NCI-H146 treated with DMSO at 0.1 percent for 48 hours (cell line): ENCODE measurements at regions not wholly inside any gene's neighbourhood (a gene's known extent, or its start where the extent isn't known, plus 50 kb on each side); places are given as distances from the start of the nearest gene placed in this dataset.

ENCODE experiments used
- DNase-seq: peaks from one replicate; lab custom pipeline; 2025; ENCODE audit not compliant: unreplicated experiment; lab: John Stamatoyannopoulos, UW

GRCh38 chr17:79505199-79505598, 105.7 kb downstream of the RBFOX3 start:
- no peak for DNase-seq

GRCh38 chr17:79504181-79504605, 106.7 kb downstream of the RBFOX3 start:
- DNase-seq: no peak

GRCh38 chr17:79503126-79503839, 107.6 kb downstream of the RBFOX3 start:
- no peak for DNase-seq

- no peak for DNase-seq
Observed at GRCh38 chr17:79501910-79502309, 108.9 kb downstream of the RBFOX3 start.

GRCh38 chr17:79500745-79501618, 109.9 kb downstream of the RBFOX3 start:
- DNase-seq: no peak

GRCh38 chr17:79498854-79499253, 112.0 kb downstream of the RBFOX3 start:
- no peak for DNase-seq

GRCh38 chr17:79497777-79498348, 113.0 kb downstream of the RBFOX3 start:
- DNase-seq: no peak

- DNase-seq: no peak
Observed at GRCh38 chr17:79496422-79497005, 114.3 kb downstream of the RBFOX3 start.

- DNase-seq: no peak
Observed at GRCh38 chr17:79495665-79496064, 115.2 kb downstream of the RBFOX3 start.

- no peak for DNase-seq
Observed at GRCh38 chr17:79491006-79491405, 119.8 kb downstream of the RBFOX3 start.

- DNase-seq: no peak
Observed at GRCh38 chr17:79490530-79490929, 120.3 kb downstream of the RBFOX3 start.

- DNase-seq: no peak
Observed at GRCh38 chr17:79487149-79487548, 123.7 kb downstream of the RBFOX3 start.

GRCh38 chr17:79485991-79486390, 124.9 kb downstream of the RBFOX3 start:
- no peak for DNase-seq

- no peak for DNase-seq
Observed at GRCh38 chr17:79485419-79485985, 125.3 kb downstream of the RBFOX3 start.

- no peak for DNase-seq
Observed at GRCh38 chr17:79484600-79485418, 126.0 kb downstream of the RBFOX3 start.

GRCh38 chr17:79483842-79484241, 127.0 kb downstream of the RBFOX3 start:
- no peak for DNase-seq

- no peak for DNase-seq
Observed at GRCh38 chr17:79482727-79483521, 127.9 kb downstream of the RBFOX3 start.

- no peak for DNase-seq
Observed at GRCh38 chr17:79479876-79480275, 131.0 kb downstream of the RBFOX3 start.

- DNase-seq: no peak
Observed at GRCh38 chr17:79478841-79479240, 132.0 kb downstream of the RBFOX3 start.
